Hippocampal formation (tissue), 2 donors: ENCODE measurements at regions not wholly inside any gene's neighbourhood (a gene's known extent, or its start where the extent isn't known, plus 50 kb on each side); places are given as distances from the start of the nearest gene placed in this dataset.
"Not testable (repeated sequence)": the region's sequence is repeated elsewhere in the genome, so short reads cannot be mapped to it uniquely, and the experiment has no call there.

Source experiments
- DNase-seq, 2 donors: peaks; one replicate each; lab custom pipeline; 2025; lab: John Stamatoyannopoulos, UW

DNA sequence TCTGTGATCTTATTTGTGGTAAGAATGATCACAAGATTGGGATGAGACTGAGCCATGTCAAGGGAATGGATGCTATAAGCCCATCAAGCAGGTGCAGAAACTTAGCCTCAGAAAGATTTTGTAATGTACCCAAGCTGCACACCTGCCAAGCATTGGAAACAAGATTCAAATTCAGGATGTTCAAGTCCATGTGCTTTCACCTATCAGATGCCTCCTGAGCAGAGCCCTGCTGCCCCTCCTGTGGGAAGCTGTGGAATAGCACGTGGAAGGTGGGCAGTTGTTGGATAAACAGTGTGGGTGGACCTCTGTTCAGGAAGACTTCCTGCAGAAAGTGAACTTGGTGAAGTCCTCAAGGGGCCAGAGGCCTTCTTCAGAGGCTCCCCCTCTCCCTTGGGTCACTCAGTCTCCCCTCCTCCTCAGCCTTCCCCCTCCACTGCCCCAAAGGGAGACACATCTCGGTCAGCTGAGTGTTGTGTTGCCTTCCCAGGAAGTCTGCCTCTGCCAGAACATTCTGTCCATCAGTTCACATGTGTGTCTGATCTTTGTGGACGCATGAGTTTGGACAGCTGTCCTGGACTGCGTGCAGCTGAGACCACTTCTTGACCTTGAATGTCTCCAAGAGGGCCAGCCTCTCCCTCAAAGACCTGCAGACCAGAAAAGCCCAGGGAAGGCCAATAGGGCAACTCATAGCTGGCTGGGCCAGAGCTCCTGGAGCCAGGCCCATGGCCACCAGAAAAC is 186.1 kb downstream of the INHBB start:
- DNase-seq: no peak

DNA sequence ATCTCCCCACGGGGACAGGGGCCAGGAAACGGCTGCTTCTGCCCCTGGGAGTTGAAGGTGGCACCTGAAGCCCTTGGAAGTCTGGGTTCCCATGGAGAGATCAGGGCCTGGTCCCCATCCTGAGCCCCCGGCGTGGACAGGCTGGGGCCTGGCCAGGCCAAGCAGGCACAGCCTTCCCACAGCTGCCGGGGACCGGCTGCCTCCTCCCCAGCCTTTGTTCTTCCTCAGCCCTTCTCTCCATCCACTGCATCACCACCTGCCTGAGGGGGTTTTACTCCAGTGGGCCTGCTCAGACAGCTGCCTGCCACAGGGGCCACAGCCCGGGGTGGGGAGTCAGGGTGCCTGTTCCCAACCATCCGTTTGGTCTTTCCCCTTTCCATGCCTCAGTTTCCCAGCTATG is 187.7 kb downstream of the INHBB start:
- DNase-seq: no peak

DNA sequence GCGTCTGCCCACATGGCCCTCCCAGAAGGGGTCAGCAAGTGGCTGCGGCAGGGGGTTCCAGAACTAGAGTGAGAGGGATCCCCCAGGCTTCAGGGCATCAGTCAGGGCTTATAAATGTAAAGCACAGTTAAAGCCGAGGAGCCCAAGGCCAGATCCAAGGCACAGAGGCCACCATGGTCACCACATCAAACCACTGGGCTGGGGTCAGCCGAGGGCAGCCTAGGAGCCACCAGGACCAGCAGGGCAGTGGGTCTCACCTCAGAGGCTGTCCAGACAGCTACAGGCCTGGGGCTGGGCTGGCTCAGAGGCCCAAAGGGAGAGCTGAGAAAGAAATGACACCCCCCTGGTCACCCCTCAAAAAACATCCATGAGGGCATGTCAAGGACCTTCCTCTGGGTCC is 188.5 kb downstream of the INHBB start:
- no peak for DNase-seq

GRCh38 chr2:120535081-120535480 is 189.1 kb downstream of the INHBB start:
- DNase-seq: no peak

DNA sequence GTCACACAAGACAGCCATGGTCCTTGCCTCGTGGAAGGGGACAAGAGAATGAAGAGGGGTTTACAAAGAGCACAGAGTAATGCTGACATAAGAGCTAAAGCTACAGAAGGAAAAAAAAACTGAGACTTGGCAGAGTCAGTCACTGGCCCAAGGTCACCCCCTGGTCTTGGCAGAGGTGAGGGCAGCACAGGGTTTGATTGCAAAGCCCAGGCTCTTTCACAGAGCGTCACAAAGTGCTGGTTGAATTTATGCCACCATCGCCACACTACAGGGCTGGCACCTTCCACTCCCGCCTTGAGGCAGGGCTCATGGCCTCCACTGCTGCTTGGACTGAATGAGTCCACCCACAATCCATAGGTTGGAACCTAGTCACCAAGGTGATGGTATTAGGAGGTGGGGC is 190.2 kb downstream of the INHBB start:
- DNase-seq: no peak

DNA sequence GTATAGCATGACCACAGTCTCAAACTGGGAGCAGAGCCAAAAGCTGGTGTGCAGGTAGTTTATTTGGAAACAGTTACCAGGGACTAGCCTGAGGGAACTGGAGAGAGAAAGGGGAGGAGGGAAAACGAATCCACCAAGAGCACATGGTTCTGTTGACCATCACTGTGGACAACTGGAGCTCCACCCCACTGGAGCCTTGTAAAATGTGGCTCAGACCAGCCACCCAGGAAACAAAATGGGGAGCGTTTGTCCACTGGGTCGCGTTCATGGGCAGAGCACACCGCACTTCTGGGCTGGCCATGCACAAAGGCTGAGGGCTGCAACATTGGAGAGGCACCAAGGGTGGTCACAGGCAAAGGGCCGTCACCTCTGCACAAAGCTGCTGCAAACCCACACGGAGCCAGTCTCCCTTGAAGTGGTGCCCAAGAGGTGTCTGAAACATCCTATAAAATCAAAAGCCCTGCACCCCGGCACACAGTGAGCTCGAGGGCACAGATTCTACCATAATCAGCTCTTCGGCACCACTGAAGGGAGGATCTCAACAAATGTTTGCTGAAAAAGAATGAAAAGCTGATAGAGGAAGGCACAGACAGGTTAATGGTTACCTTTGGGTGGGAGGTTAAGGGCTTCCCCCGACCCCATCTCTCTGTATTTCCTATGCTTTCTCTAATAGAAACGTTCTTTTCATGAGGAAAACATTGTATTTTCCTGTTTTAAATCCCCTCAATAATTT is 192.9 kb downstream of the INHBB start:
- no peak for DNase-seq

DNA sequence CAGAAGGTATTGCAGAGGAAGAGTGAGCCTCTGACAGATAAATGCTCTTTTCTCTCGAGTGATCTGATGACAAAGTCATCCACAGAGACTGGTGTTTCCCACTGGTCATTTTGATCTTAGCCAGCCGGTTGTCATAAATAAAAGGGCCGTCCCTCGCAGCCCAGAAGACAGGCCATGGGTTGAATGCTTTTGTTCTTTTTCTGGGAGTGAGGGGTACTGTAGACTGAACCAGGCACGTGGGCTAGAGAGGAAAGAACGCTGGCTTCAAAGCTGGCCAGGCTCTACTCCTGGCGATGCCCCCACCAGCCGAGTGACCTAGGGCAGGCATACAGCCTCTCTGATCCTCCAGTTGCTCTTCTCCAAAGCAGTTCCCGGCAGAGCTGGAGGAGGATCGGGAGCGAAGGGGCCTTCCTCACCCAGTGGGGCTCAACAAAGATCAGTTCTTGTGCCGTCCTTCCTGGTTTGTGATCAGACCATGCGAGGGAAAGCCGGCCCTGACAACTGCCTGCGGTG is 193.5 kb downstream of the INHBB start:
- DNase-seq: no peak

- DNase-seq: no peak
Observed at GRCh38 chr2:120539937-120540718, 194.2 kb downstream of the INHBB start.

DNA sequence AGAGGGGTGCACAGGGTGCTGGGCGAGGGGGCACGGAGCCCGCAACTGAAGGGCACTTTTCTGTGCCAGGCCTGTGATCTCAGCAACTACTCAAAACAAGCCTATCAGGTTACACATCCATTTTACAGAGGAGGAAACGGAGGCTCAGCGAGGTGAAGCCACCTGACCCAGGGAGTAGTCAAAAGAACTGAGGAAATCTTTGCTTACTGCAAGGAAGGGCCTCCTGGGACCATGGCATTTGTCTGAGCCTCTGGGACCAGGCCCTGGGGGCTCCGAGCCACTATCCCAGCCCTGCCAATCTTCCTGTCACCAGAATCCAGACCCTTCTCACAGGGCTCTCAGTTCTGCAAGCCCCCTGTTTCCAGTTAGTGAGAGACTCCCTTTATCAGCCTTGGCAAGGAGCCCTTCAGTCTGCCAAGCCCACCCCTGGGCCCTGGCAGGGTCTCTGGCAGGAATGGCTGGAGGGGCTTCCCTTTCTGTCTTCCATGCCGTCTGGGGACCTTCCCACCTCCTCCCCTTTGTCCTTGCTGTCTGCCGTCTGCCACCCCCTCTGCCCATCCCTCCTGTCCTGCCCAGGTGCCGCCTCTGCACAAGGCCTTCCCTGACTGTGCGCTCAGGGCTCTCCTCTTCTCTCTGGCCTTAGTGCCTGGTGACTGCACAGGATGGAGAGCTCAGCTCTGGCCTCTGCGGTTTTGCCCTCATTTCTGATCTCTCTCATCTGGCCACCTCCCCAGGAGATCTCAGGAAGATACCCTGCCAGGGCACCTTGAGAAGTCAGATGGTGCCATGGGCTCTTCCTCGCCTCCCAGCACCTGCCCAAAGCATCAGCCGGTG is 194.7 kb upstream of the GLI2 start:
- DNase-seq: no peak

- DNase-seq: no peak
Observed at GRCh38 chr2:120541553-120541932, 194.1 kb upstream of the GLI2 start.

GRCh38 chr2:120541972-120542670 is 193.5 kb upstream of the GLI2 start:
- no peak for DNase-seq

DNA sequence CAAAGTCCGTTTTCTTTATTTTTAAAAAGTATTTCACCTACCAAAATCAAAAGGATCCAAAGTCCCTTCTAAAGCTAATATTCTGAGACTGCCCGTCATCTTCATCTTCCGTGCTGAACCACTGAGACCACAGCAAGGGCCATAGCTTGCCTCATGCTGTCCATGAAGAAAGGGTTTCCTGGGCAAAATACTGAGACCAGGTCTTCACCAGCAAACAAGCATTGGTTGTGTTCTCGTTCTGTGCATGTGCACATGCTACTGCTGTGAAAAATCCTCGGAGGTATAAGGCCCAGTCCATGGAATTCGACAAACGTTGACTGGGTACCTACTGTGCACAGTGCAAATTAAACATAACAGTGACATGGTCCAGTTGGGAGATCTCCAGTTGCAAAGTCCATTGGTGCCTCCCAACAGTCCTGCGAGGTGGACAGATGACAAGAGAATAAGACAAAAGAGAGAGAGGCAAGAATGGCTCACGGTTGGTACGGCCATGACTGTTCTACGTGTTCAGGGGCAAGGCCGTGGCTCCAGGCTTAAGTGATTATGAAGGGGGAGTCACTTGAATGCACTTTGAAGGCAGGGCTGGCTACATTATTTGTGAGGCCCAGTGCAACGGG is 192.6 kb upstream of the GLI2 start:
- no peak for DNase-seq

DNA sequence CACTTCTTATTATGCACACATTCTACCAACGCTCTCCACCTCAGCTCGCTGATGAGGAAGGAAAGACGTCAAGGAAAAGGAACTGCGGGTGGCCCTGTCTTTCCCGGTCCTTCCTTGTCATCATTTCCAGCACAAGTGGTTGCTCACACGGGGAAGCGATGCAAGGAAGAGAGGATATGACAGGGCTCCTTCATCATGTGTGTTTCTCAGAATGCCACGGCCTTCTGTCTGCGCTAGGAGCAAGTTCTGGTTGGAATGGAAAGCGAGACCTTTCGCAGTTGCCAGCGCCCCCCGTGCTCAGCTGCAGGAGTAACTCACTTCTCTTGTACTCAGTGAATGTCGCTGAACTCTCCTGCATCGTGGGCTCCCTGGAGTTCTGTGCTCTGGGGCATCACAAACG is 191.8 kb upstream of the GLI2 start:
- no peak for DNase-seq

- no peak for DNase-seq
Observed at GRCh38 chr2:120544522-120544921, 191.1 kb upstream of the GLI2 start.

DNA sequence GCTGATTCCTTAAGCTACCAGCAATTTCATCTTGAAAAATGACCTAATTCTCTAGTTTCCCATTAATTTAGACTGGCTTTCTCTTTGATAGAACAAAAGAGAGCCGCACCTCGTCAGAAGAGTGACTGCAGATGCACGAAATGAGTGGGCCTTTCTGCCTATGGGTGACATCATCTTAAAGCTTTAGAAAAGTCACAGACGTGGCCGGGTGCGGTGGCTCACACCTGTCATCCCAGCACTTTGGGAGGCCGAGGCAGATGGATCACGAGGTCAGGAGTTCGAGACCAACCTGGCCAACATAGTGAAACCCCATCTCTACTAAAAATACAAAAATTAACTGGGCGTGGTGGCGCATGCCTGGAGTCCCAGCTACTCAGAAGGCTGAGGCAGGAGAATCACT is 190.7 kb upstream of the GLI2 start:
- DNase-seq: not testable (repeated sequence)

DNA sequence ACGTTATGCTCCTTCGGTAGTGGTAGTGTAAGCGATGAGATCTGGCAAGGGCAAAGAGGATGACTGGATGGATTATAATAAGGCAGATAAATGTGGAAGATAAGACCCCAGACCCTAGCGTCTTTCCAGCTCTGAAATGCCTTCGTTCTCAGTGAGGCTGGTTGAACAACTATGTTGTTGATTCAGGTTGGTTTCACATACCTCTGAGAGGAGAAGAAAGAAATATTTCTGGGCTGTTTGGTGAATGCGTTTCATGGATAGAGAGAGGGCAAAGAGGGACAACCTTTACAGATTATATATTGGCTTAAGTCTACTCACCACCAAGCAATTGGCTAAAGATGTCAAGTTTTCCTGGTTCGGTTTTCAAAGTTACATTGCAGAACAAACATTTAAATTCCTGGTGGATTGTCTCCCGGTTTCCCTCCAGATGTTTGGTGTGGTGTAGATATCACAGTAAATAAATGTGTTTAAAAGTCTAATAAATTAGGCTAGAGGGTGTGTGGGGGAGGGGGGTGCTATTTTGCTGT is 190.1 kb upstream of the GLI2 start:
- DNase-seq: no peak

DNA sequence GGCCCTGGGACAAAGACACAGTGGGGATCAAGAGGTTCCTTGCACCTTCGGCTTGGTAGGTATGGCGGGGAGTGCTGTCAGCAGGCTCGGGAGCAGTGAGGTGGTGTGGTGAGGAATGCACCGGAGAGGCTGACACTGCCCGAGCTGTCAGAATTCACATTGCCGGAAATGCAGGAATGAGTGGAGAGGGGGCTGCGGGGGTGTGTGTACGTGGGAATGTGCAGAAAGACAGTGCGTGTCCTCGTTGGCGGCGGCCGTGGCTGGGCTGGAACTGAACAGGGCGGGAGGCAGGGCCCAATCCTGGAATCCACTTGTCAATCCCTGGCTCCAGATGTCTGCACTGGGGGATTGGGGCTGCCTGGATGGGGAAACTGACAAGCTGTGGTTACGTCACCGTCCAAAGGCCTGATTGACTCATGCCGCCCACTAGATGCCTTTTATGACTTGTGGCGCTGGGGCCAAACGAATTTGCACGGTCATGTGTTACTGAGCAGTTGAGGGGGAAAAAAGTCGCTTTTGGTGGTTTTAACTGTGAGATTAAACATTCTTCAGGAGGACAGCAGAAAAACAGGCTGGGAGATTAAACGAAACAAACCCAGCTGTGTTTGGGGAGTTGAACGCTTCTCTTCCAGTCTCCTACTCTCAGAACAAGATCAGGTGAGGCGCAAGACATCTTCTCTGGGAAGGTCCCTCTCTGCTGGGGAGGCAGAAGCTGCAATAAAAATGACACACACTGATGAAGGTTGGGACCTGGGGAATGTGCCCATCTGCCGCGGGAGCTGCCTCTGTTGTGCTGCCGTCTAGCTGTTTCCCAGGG is 189.4 kb upstream of the GLI2 start:
- no peak for DNase-seq

- no peak for DNase-seq
Observed at GRCh38 chr2:120546865-120547390, 188.7 kb upstream of the GLI2 start.

- no peak for DNase-seq
Observed at GRCh38 chr2:120547662-120548061, 188.0 kb upstream of the GLI2 start.
